ENCODE measurements at regions not wholly inside any gene's neighbourhood (a gene's known extent, or its start where the extent isn't known, plus 50 kb on each side); places are given as distances from the start of the nearest gene placed in this dataset.

GRCh38 chr6:120779441-120779840, 554.8 kb downstream of the TBC1D32 start (continued):
- TF ChIP-seq GMEB2 (CRISPR knock-in tag; IDR thresholded peaks at IDR 0.05; ENCODE audit: low read depth) (no peak), ONECUT2 (CRISPR knock-in tag; IDR thresholded peaks at IDR 0.05) (no peak), ZZZ3 (CRISPR knock-in tag; IDR thresholded peaks at IDR 0.05; ENCODE audit: borderline replicate concordance) (no peak), ZNF792 (CRISPR knock-in tag; IDR thresholded peaks at IDR 0.05) (no peak), POLR2A (IDR thresholded peaks at IDR 0.05; ENCODE audit: insufficient read depth in 1 of 2, low read depth in 2 of 2, low read length in 2 of 2) (no peak), ZNF75D (CRISPR knock-in tag; IDR thresholded peaks at IDR 0.05; ENCODE audit: borderline replicate concordance) (no peak), ZNF225 (CRISPR knock-in tag; IDR thresholded peaks at IDR 0.05) (no peak), ZSCAN31 (CRISPR knock-in tag; IDR thresholded peaks at IDR 0.05; ENCODE audit: low read depth) (no peak)
- TF ChIP-seq, protein P1, sequence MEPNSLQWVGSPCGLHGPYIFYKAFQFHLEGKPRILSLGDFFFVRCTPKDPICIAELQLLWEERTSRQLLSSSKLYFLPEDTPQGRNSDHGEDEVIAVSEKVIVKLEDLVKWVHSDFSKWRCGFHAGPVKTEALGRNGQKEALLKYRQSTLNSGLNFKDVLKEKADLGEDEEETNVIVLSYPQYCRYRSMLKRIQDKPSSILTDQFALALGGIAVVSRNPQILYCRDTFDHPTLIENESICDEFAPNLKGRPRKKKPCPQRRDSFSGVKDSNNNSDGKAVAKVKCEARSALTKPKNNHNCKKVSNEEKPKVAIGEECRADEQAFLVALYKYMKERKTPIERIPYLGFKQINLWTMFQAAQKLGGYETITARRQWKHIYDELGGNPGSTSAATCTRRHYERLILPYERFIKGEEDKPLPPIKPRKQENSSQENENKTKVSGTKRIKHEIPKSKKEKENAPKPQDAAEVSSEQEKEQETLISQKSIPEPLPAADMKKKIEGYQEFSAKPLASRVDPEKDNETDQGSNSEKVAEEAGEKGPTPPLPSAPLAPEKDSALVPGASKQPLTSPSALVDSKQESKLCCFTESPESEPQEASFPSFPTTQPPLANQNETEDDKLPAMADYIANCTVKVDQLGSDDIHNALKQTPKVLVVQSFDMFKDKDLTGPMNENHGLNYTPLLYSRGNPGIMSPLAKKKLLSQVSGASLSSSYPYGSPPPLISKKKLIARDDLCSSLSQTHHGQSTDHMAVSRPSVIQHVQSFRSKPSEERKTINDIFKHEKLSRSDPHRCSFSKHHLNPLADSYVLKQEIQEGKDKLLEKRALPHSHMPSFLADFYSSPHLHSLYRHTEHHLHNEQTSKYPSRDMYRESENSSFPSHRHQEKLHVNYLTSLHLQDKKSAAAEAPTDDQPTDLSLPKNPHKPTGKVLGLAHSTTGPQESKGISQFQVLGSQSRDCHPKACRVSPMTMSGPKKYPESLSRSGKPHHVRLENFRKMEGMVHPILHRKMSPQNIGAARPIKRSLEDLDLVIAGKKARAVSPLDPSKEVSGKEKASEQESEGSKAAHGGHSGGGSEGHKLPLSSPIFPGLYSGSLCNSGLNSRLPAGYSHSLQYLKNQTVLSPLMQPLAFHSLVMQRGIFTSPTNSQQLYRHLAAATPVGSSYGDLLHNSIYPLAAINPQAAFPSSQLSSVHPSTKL (CRISPR knock-in tag; IDR thresholded peaks at IDR 0.05): no peak

DNA sequence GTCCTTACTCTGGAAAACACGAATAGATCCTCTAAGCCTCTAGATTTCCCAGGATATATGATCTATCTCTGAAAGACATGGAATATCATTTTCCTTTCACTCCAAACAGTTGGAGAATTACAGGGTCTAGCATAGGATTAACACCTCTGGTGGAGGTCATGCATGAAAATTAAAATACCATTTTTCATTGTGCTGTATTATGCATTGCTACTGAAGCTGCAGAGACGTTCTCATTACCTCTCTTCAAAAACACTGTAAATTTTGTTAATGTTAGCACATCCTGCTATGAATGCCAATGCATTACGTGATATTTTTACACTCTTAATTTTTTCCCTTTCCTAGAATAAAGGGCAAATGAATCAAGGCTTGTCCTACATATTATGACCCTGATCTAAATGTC, 558.6 kb downstream of the TBC1D32 start:
- Histone ChIP-seq H3K4me2 (ENCODE audit: low read depth, low read length) (no peak overlapping the region), H3K4me3 (replicated peaks in 1 of 3; ENCODE audit: insufficient read depth in 1 of 3, low read depth in 2 of 3, low read length in 3 of 3) (no peak overlapping the region), H3K27me3 (ENCODE audit: control insufficient read depth in 1 of 2, insufficient read depth in 2 of 2, low read length in 2 of 2) (no peaks in the 10 kb centered on the region), H3K36me3 (replicated peaks in 1 of 2; ENCODE audit: control insufficient read depth in 1 of 2, insufficient read depth in 2 of 2, low read length in 2 of 2) (no peaks in the 10 kb centered on the region), H4K20me1 (ENCODE audit: insufficient read depth, low read length) (no peaks in the 10 kb centered on the region), H3K79me2 (ENCODE audit: insufficient read depth, low read length) (no peaks in the 10 kb centered on the region), H2AFZ (ENCODE audit: low read length) (no peak overlapping the region), H3K4me1 (ENCODE audit: insufficient read depth, low read length) (no peaks in the 10 kb centered on the region), H3K9me3 (ENCODE audit: low read length) (no peaks in the 10 kb centered on the region), H3K9ac (ENCODE audit: insufficient read depth, low read depth, low read length) (no peak overlapping the region), H3K27ac (ENCODE audit: extremely low read length, insufficient read depth, low read length) (no peak overlapping the region)
- ChIA-PET CTCF (ENCODE audit: low intra/inter-chr PET ratio, low total read pairs) (no interaction called here), POLR2A (no interaction called here)
- no TSS peak for BruUV-seq (replicated peaks)
- intact Hi-C loops (cut with micrococcal nuclease; ENCODE audit: unreplicated experiment) (no loop called here), in situ Hi-C loops (cut with HindIII; ENCODE audit: extremely low pct_ligation_motif_present, low pct_unique_long_range_greater_than_20kb) (no loop called here)
- FAIRE-seq (no peak), ATAC-seq (no peak), DNase-seq (ENCODE audit: low spot score) (no peak)
- WGBS (ENCODE audit: low lambda C conversion rate): 2% methylated on average over 3 of the region's 3 CpGs
- no peak for TF ChIP-seq ZNF572 (CRISPR knock-in tag; IDR thresholded peaks at IDR 0.05)
- TF ChIP-seq GPN1 (CRISPR knock-in tag; IDR thresholded peaks at IDR 0.05; ENCODE audit: borderline replicate concordance): no peak
- TF ChIP-seq MIXL1 (CRISPR knock-in tag; IDR thresholded peaks at IDR 0.05): no peak
- no peak for TF ChIP-seq STAG1 (CRISPR knock-in tag; IDR thresholded peaks at IDR 0.05)
- no peak for TF ChIP-seq THYN1 (CRISPR knock-in tag; IDR thresholded peaks at IDR 0.05; ENCODE audit: borderline replicate concordance, low read depth)
- no peak for TF ChIP-seq XRCC5 (optimal IDR thresholded peaks at IDR 0.05; ENCODE audit: low read length)
- TF ChIP-seq MBNL3 (CRISPR knock-in tag; conservative IDR thresholded peaks at IDR 0.05): no peak
- no peak for TF ChIP-seq ZNF232 (CRISPR knock-in tag; IDR thresholded peaks at IDR 0.05; ENCODE audit: borderline replicate concordance)
- TF ChIP-seq, protein P2, sequence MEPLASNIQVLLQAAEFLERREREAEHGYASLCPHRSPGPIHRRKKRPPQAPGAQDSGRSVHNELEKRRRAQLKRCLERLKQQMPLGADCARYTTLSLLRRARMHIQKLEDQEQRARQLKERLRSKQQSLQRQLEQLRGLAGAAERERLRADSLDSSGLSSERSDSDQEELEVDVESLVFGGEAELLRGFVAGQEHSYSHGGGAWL (CRISPR knock-in tag; IDR thresholded peaks at IDR 0.05): no peak
- no peak for TF ChIP-seq ZNF580 (CRISPR knock-in tag; IDR thresholded peaks at IDR 0.05; ENCODE audit: borderline replicate concordance, low read depth)
- TF ChIP-seq, protein P3, sequence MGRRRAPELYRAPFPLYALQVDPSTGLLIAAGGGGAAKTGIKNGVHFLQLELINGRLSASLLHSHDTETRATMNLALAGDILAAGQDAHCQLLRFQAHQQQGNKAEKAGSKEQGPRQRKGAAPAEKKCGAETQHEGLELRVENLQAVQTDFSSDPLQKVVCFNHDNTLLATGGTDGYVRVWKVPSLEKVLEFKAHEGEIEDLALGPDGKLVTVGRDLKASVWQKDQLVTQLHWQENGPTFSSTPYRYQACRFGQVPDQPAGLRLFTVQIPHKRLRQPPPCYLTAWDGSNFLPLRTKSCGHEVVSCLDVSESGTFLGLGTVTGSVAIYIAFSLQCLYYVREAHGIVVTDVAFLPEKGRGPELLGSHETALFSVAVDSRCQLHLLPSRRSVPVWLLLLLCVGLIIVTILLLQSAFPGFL (CRISPR knock-in tag; IDR thresholded peaks at IDR 0.05): no peak
